SJCRH30 (cell line): ENCODE measurements at regions not wholly inside any gene's neighbourhood (a gene's known extent, or its start where the extent isn't known, plus 50 kb on each side); places are given as distances from the start of the nearest gene placed in this dataset.

Experiments
- DNase-seq, 2 experiments: peaks; one replicate each; pipeline ENCODE4 v3.0.0-alpha.2; 2015 to 2020
- H3K27ac ChIP-seq: fragments of 250-450 bp; sonication (Bioruptor Pico); 2 replicates; pipeline ENCODE4 v1.5.1; 2020; ENCODE audit warnings: mild to moderate bottlenecking, moderate library complexity
- H3K27me3 ChIP-seq: fragments of 250-450 bp; sonication (Bioruptor Pico); 2 replicates; pipeline ENCODE4 v1.5.1; 2020; ENCODE audit warnings: mild to moderate bottlenecking, moderate library complexity
- H3K36me3 ChIP-seq: fragments of 250-450 bp; sonication (Bioruptor Pico); 2 replicates; pipeline ENCODE4 v1.5.1; 2020; ENCODE audit warnings: mild to moderate bottlenecking, moderate library complexity
- H3K4me1 ChIP-seq: fragments of 250-450 bp; sonication (Bioruptor Pico); 2 replicates; pipeline ENCODE4 v1.5.1; 2020; ENCODE audit warnings: mild to moderate bottlenecking, moderate library complexity
- H3K4me3 ChIP-seq: fragments of 250-450 bp; sonication (Bioruptor Pico); 2 replicates; pipeline ENCODE4 v1.5.1; 2020; ENCODE audit warnings: mild to moderate bottlenecking, moderate library complexity
- H3K9me3 ChIP-seq: fragments of 250-450 bp; sonication (Bioruptor Pico); replicated peaks from 2 replicates; pipeline ENCODE4 v1.5.1; 2020; ENCODE audit warnings: mild to moderate bottlenecking, moderate library complexity

DNA sequence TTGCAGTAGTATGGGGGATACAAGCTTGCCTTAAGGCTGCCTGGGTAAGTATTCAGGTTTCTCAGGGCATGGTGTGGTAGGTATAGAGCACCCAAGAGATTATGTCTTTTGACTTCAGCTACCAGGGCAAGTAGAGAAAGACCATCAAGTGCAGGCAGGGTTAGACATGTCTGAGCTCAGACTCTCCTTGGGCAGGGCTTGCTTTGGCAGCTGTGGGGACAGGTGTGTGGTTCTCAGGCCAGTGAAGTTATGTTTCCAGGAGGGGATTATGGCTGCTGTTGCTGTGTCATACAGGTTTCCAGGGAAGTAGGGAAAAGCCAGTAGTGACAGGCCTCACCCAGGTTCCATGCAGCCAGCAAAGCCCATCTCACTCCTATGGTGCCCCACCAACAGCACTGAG is 1040.4 kb downstream of the FLRT2 start:
- no peaks in the 10 kb centered on the region for H3K9me3 ChIP-seq
- no peak overlapping the region for H3K4me3 ChIP-seq
- no peak overlapping the region for H3K27ac ChIP-seq
- H3K4me1 ChIP-seq = no peaks in the 10 kb centered on the region
- no peak for DNase-seq
- H3K36me3 ChIP-seq = no peaks in the 10 kb centered on the region
- no peaks in the 10 kb centered on the region for H3K27me3 ChIP-seq

DNA sequence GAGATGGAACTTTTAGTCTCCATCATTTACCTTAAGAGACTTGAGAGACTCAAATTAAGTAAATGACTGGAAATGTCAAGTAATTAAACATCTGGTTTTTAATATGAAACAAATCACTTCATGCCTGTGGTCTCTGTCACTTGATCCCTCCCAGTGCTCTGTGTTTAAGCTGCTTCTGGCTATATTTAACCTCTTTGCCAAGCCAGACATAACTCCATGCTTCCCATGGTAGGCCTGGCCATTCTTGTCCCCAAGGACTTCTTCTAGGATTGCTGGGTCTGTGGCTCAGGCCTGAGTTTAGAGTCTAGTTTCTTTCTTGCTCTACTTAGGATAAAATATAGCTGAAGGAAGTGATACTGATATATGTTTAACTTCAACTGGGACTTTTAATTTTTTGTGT is 1013.6 kb downstream of the FLRT2 start:
- no peaks in the 10 kb centered on the region for H3K9me3 ChIP-seq
- peak in 1 of 2 experiments; percentile 6 for DNase-seq
- no peak overlapping the region for H3K4me3 ChIP-seq
- H3K27ac ChIP-seq = no peak overlapping the region
- H3K4me1 ChIP-seq = no peaks in the 10 kb centered on the region
- no peaks in the 10 kb centered on the region for H3K27me3 ChIP-seq
- H3K36me3 ChIP-seq = no peaks in the 10 kb centered on the region

DNA sequence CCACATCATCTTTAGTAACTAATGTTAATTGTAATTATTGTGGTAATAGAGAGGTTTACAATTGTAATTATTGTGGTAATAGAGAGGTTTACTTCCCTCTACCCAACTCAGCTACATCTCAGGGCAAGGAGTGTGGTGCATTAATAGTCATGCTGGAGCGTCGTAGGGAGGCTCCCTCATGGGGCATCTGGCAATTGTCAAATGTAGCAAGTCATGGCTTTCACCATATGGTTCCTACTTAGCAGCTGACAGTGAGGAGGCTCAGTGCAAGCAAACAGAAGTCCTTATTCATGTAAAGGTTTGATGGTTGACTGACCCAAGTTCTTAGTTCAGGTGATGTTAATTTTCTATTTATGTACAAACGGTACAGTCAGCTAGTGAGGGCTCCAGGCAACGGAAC is 1012.0 kb downstream of the FLRT2 start:
- Histone ChIP-seq H3K36me3 (no peaks in the 10 kb centered on the region), H3K27ac (no peak overlapping the region), H3K27me3 (no peaks in the 10 kb centered on the region), H3K9me3 (no peaks in the 10 kb centered on the region), H3K4me1 (no peaks in the 10 kb centered on the region), H3K4me3 (no peak overlapping the region)
- no peak for DNase-seq

GRCh38 chr14:86540636-86541247 is 1010.8 kb downstream of the FLRT2 start:
- DNase-seq = no peak
- Histone ChIP-seq H3K36me3 (no peaks in the 10 kb centered on the region), H3K27me3 (no peaks in the 10 kb centered on the region), H3K4me3 (no peak overlapping the region), H3K9me3 (no peaks in the 10 kb centered on the region), H3K27ac (no peak overlapping the region), H3K4me1 (no peaks in the 10 kb centered on the region)

GRCh38 chr14:86539361-86540070 is 1009.6 kb downstream of the FLRT2 start:
- no peaks in the 10 kb centered on the region for H3K4me1 ChIP-seq
- no peak overlapping the region for H3K27ac ChIP-seq
- no peak for DNase-seq
- no peaks in the 10 kb centered on the region for H3K27me3 ChIP-seq
- no peak overlapping the region for H3K4me3 ChIP-seq
- no peaks in the 10 kb centered on the region for H3K36me3 ChIP-seq
- H3K9me3 ChIP-seq = no peaks in the 10 kb centered on the region

GRCh38 chr14:86533834-86534233 is 1003.9 kb downstream of the FLRT2 start:
- H3K4me3 ChIP-seq = no peak overlapping the region
- H3K27ac ChIP-seq = no peak overlapping the region
- no peaks in the 10 kb centered on the region for H3K4me1 ChIP-seq
- no peak for DNase-seq
- no peaks in the 10 kb centered on the region for H3K9me3 ChIP-seq
- no peaks in the 10 kb centered on the region for H3K27me3 ChIP-seq
- no peaks in the 10 kb centered on the region for H3K36me3 ChIP-seq

- H3K36me3 ChIP-seq = no peaks in the 10 kb centered on the region
These were observed 1002.3 kb downstream of the FLRT2 start for GRCh38 chr14:86532219-86532618.

DNA sequence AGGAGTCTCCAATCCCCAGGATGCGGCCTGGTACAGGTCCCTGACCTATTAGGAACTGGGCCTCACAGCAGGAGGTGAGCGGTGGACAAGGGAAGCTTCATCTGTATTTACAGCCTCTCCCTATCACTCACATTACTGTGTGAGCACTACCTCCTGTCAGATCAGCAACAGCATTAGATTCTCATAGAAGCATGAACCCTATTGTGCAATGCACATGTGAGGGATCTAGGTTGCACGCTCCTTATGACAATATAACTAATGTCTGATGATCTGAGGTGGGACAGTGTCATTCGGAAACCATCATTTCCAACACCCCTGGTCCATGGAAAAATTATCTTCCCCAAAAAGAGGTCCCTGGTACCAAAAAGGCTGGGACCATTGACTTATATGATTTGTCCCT is 1000.5 kb downstream of the FLRT2 start:
- DNase-seq = no peak
- Histone ChIP-seq H3K4me3 (no peak overlapping the region), H3K27me3 (no peaks in the 10 kb centered on the region), H3K27ac (no peak overlapping the region), H3K9me3 (no peaks in the 10 kb centered on the region), H3K4me1 (no peaks in the 10 kb centered on the region), H3K36me3 (no peaks in the 10 kb centered on the region)

More at GRCh38 chr14:86532219-86532618, 1002.3 kb downstream of the FLRT2 start:
- DNase-seq = peak in 1 of 2 experiments; percentile 20
- no peaks in the 10 kb centered on the region for H3K27me3 ChIP-seq
- H3K4me3 ChIP-seq = no peak overlapping the region
- no peaks in the 10 kb centered on the region for H3K4me1 ChIP-seq
- H3K27ac ChIP-seq = no peak overlapping the region
- no peaks in the 10 kb centered on the region for H3K9me3 ChIP-seq

DNA sequence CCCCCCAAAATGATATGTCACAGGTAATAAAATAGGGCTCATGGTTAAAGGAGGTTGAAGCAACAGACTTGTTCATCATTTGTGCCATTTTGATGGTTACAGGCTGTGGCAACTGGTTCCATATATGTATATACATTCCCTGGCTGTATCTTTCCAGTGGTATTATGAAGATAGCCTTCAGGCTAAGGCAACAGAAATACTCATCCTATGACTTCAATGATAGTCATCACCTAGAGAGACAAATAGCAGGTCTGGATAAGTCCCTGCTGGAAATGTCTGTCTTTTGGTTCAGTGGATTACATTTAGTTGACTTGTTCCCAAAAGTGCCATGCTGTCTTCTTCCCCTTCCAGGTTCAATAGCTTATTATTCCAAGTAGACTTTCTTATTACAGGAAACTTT is 997.4 kb downstream of the FLRT2 start:
- DNase-seq = no peak
- no peak overlapping the region for H3K27ac ChIP-seq

DNA sequence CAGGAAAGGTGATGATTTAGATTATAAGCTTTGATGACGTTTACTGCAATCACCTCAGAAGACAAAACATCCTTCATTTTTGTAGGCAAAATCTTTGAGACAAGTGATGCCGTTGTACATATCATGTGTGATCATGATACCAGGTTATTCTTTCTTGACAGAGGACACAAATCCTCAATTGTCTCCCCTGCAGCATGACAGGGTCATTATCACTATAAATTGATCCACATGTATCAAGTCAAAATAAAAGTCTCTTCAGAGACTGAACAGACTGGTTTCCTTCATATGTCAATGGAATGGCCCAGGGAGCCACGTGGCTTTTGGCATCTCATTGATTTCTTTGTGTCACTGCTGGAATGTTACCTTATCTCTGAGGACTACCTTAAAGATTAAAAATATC is 995.7 kb downstream of the FLRT2 start:
- Histone ChIP-seq H3K9me3 (no peaks in the 10 kb centered on the region), H3K27ac (no peak overlapping the region), H3K4me1 (no peaks in the 10 kb centered on the region), H3K36me3 (no peaks in the 10 kb centered on the region), H3K4me3 (no peak overlapping the region), H3K27me3 (no peaks in the 10 kb centered on the region)
- DNase-seq = no peak

More for the DNA sequence above, 997.4 kb downstream of the FLRT2 start:
- H3K4me1 ChIP-seq = no peaks in the 10 kb centered on the region
- H3K27me3 ChIP-seq = no peaks in the 10 kb centered on the region
- no peaks in the 10 kb centered on the region for H3K9me3 ChIP-seq
- H3K36me3 ChIP-seq = no peaks in the 10 kb centered on the region
- H3K4me3 ChIP-seq = no peak overlapping the region

DNA sequence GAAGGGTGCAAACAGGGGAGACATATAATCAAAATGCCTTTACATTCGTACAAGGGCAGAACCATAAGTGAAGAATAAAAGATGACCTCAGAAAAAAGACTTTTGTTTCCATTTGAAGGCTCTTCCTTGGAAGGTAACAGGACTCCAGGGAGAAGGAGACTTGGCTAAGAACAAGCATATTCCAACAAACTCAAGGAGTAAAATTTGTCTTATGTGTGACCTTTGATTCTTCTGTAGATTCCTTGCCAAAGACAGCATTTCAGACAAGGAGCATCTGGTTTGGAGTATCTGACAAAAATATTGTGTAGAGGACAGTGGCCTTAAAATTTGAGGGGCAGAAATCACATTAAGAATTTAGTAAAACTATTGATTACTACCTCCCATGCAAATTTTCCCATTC is 991.9 kb downstream of the FLRT2 start:
- Histone ChIP-seq H3K27me3 (no peaks in the 10 kb centered on the region), H3K4me3 (no peak overlapping the region), H3K27ac (no peak overlapping the region), H3K4me1 (no peaks in the 10 kb centered on the region), H3K9me3 (no peaks in the 10 kb centered on the region), H3K36me3 (no peaks in the 10 kb centered on the region)
- DNase-seq = no peak

DNA sequence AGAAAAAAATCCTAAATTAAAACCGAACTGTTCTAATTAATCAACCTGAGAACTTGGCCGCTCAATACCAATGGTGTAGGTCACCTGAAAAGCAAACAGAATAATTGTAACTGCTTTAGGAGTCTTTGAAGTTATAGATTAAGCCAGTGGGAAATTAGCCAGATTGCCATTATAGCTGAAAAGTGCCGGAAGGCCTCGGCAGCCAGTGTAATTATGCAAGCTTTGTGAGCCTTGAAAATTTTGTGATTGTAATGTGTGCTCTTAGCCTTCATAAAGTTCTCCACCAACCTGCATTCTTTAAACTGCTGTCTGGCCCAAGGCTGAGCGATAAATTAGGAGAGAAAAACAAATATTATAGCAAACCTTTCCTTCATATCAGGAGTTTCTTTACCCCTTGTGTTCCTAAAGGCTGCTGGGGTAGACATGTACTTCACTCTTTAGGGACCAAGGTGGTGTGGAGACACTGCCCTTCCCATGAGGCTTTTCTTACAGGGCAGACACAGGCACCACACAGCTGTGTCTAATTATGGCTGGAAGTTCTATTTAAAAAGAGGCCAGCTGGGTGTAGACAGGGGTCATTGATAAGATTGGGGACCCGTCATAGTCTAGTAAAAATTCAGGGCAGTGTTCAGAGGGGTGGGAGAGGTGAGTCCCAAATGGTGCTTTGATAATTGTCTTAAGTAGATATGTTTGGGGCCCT is 991.2 kb downstream of the FLRT2 start:
- Histone ChIP-seq H3K36me3 (no peaks in the 10 kb centered on the region), H3K4me3 (no peak overlapping the region), H3K27ac (no peak overlapping the region), H3K9me3 (no peaks in the 10 kb centered on the region), H3K27me3 (no peaks in the 10 kb centered on the region), H3K4me1 (no peaks in the 10 kb centered on the region)
- DNase-seq = no peak

- no peaks in the 10 kb centered on the region for H3K36me3 ChIP-seq
- no peak overlapping the region for H3K4me3 ChIP-seq
- H3K4me1 ChIP-seq = no peaks in the 10 kb centered on the region
- H3K9me3 ChIP-seq = no peaks in the 10 kb centered on the region
- H3K27me3 ChIP-seq = no peaks in the 10 kb centered on the region
- DNase-seq = no peak
- H3K27ac ChIP-seq = no peak overlapping the region
These were observed 988.4 kb downstream of the FLRT2 start for GRCh38 chr14:86518298-86518697.

- H3K27ac ChIP-seq = no peak overlapping the region
- H3K4me1 ChIP-seq = no peaks in the 10 kb centered on the region
- no peak overlapping the region for H3K4me3 ChIP-seq
- no peaks in the 10 kb centered on the region for H3K9me3 ChIP-seq
- H3K27me3 ChIP-seq = no peaks in the 10 kb centered on the region
- no peaks in the 10 kb centered on the region for H3K36me3 ChIP-seq
- no peak for DNase-seq
These were observed 985.3 kb downstream of the FLRT2 start for GRCh38 chr14:86515195-86515594.

DNA sequence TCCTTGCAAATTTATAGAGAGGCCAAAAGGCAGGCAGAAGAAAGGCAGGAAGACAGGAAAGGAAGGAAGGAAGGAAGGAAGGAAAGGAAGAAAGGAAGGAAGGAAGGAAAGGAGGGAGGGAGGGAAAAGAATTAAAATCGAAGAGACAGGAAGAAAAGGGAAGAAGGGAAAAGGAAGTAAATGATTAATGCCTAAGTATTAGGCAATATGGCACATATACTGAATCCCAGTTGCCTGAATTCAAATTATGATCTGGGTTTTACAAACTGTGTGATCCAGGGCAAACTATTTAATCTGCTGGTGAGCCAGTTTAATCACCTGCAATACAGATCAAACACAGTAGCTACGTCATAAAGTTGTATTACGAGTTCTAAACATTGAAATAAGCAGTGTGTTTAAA is 983.6 kb downstream of the FLRT2 start:
- Histone ChIP-seq H3K4me3 (no peak overlapping the region), H3K36me3 (no peaks in the 10 kb centered on the region), H3K4me1 (no peaks in the 10 kb centered on the region), H3K27ac (no peak overlapping the region), H3K9me3 (no peaks in the 10 kb centered on the region), H3K27me3 (no peaks in the 10 kb centered on the region)
- no peak for DNase-seq
